ENCODE measurements at regions not wholly inside any gene's neighbourhood (a gene's known extent, or its start where the extent isn't known, plus 50 kb on each side); places are given as distances from the start of the nearest gene placed in this dataset.
A peak's percentile ranks its signal among the peaks of the same experiment; 100 is the strongest.

GRCh38 chr1:14462851-14463250 is 135.6 kb upstream of the KAZN start:
- ChIA-PET CTCF (no interaction called here), POLR2A (ENCODE audit: unreplicated experiment) (no interaction called here)
- DNase-seq (no peak), ATAC-seq (no peak)
- no peaks in the 10 kb centered on the region for H3K9me2 ChIP-seq (replicated peaks; ENCODE audit: low read length)
- no peaks in the 10 kb centered on the region for H4K20me1 ChIP-seq (ENCODE audit: low read length)
- no peaks in the 10 kb centered on the region for H3K79me2 ChIP-seq (ENCODE audit: low read length)
- H3K4me3 ChIP-seq (ENCODE audit: low read length) = no peak overlapping the region
- no peaks in the 10 kb centered on the region for H3K27me3 ChIP-seq (ENCODE audit: low read length)
- no TSS peak for BruUV-seq (replicated peaks)
- no peak overlapping the region for H3K27ac ChIP-seq (ENCODE audit: low read length)
- H3K36me3 ChIP-seq (ENCODE audit: low read depth, low read length) = no peaks in the 10 kb centered on the region
- H3K4me2 ChIP-seq (ENCODE audit: low read length) = no peak overlapping the region
- no peak overlapping the region for H2AFZ ChIP-seq (ENCODE audit: low read length)
- TF ChIP-seq, protein P1, sequence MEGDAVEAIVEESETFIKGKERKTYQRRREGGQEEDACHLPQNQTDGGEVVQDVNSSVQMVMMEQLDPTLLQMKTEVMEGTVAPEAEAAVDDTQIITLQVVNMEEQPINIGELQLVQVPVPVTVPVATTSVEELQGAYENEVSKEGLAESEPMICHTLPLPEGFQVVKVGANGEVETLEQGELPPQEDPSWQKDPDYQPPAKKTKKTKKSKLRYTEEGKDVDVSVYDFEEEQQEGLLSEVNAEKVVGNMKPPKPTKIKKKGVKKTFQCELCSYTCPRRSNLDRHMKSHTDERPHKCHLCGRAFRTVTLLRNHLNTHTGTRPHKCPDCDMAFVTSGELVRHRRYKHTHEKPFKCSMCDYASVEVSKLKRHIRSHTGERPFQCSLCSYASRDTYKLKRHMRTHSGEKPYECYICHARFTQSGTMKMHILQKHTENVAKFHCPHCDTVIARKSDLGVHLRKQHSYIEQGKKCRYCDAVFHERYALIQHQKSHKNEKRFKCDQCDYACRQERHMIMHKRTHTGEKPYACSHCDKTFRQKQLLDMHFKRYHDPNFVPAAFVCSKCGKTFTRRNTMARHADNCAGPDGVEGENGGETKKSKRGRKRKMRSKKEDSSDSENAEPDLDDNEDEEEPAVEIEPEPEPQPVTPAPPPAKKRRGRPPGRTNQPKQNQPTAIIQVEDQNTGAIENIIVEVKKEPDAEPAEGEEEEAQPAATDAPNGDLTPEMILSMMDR (conservative IDR thresholded peaks at IDR 0.05; ENCODE audit: low read depth, low read length) = no peak
- TF ChIP-seq EZH2 (IDR thresholded peaks at IDR 0.05; ENCODE audit: low read length, unreplicated experiment) = no peak
- TF ChIP-seq EZH2phosphoT487 (IDR thresholded peaks at IDR 0.05; ENCODE audit: borderline replicate concordance, low read length) = no peak
- intact Hi-C loops (cut with micrococcal nuclease) = no loop called here
- H3K9me3 ChIP-seq (ENCODE audit: low read length) = no peaks in the 10 kb centered on the region
- H3K4me1 ChIP-seq (ENCODE audit: insufficient read depth, low read length) = peaks cover 6% of the 10 kb centered on the region; the same call in 1 of the 2 replicates
- H3K9ac ChIP-seq (ENCODE audit: low read length) = no peak overlapping the region
- H3F3A ChIP-seq (ENCODE audit: low read length, unreplicated experiment) = no peaks in the 10 kb centered on the region

DNA sequence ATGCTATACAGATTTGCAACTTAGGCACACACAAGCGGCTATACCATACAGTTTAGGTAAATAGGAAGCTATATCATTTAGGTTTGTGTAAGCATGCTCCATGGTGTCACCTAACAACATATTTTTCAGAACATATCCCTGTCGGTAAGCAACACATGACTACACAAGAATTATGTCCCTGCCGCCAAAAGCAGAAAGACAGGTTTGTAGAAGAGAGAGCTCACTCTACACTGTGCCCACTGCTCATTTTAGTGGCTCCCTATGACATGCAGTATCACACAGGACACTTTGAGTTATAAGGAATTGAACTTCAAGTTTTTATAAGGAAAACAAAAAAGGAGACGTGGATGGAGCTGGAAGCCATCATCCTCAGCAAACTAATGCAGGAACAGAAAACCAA is 132.5 kb upstream of the KAZN start:
- DNase-seq = peak; percentile 44
- H3K9me3 ChIP-seq (ENCODE audit: low read length) = no peaks in the 10 kb centered on the region
- no peaks in the 10 kb centered on the region for H3F3A ChIP-seq (ENCODE audit: low read length, unreplicated experiment)
- BruUV-seq (replicated peaks) = no TSS peak
- H2AFZ ChIP-seq (ENCODE audit: low read length) = no peak overlapping the region
- no peak overlapping the region for H3K4me3 ChIP-seq (ENCODE audit: low read length)
- TF ChIP-seq, protein P1 (conservative IDR thresholded peaks at IDR 0.05; ENCODE audit: low read depth, low read length) = no peak
- intact Hi-C loops (cut with micrococcal nuclease) = no loop called here
- H3K27ac ChIP-seq (ENCODE audit: low read length) = no peak overlapping the region
- H3K36me3 ChIP-seq (ENCODE audit: low read depth, low read length) = no peaks in the 10 kb centered on the region
- H4K20me1 ChIP-seq (ENCODE audit: low read length) = no peaks in the 10 kb centered on the region
- H3K79me2 ChIP-seq (ENCODE audit: low read length) = no peaks in the 10 kb centered on the region
- H3K27me3 ChIP-seq (ENCODE audit: low read length) = no peaks in the 10 kb centered on the region
- H3K9me2 ChIP-seq (replicated peaks; ENCODE audit: low read length) = no peaks in the 10 kb centered on the region
- CTCF ChIA-PET = no interaction called here
- POLR2A ChIA-PET (ENCODE audit: unreplicated experiment) = no interaction called here
- no peak overlapping the region for H3K4me2 ChIP-seq (ENCODE audit: low read length)
- no peak overlapping the region for H3K9ac ChIP-seq (ENCODE audit: low read length)
- H3K4me1 ChIP-seq (ENCODE audit: insufficient read depth, low read length) = peaks cover 6% of the 10 kb centered on the region; the same call in 1 of the 2 replicates
- ATAC-seq = no peak

GRCh38 chr1:14467112-14467511 is 131.4 kb upstream of the KAZN start:
- no peak overlapping the region for H2AFZ ChIP-seq (ENCODE audit: low read length)
- H3K4me2 ChIP-seq (ENCODE audit: low read length) = no peak overlapping the region
- TF ChIP-seq EZH2 (IDR thresholded peaks at IDR 0.05; ENCODE audit: low read length, unreplicated experiment) = no peak
- TF ChIP-seq, protein P1 (conservative IDR thresholded peaks at IDR 0.05; ENCODE audit: low read depth, low read length) = no peak
- no peaks in the 10 kb centered on the region for H3F3A ChIP-seq (ENCODE audit: low read length, unreplicated experiment)
- H3K27ac ChIP-seq (ENCODE audit: low read length) = no peak overlapping the region
- ChIA-PET POLR2A (ENCODE audit: unreplicated experiment) (no interaction called here), CTCF (no interaction called here)
- H3K36me3 ChIP-seq (ENCODE audit: low read depth, low read length) = no peaks in the 10 kb centered on the region
- ATAC-seq (no peak), DNase-seq (no peak)
- intact Hi-C loops (cut with micrococcal nuclease) = no loop called here
- no peak overlapping the region for H3K9ac ChIP-seq (ENCODE audit: low read length)
- H4K20me1 ChIP-seq (ENCODE audit: low read length) = no peaks in the 10 kb centered on the region
- H3K9me3 ChIP-seq (ENCODE audit: low read length) = no peaks in the 10 kb centered on the region
- no TSS peak for BruUV-seq (replicated peaks)
- H3K4me1 ChIP-seq (ENCODE audit: insufficient read depth, low read length) = peaks cover 6% of the 10 kb centered on the region; the same call in 1 of the 2 replicates
- no peaks in the 10 kb centered on the region for H3K27me3 ChIP-seq (ENCODE audit: low read length)
- no peaks in the 10 kb centered on the region for H3K9me2 ChIP-seq (replicated peaks; ENCODE audit: low read length)
- H3K4me3 ChIP-seq (ENCODE audit: low read length) = no peak overlapping the region
- no peaks in the 10 kb centered on the region for H3K79me2 ChIP-seq (ENCODE audit: low read length)
